WTC11 (cell line): ENCODE measurements at regions not wholly inside any gene's neighbourhood (a gene's known extent, or its start where the extent isn't known, plus 50 kb on each side); places are given as distances from the start of the nearest gene placed in this dataset.

Experiments
- ATAC-seq: fragments of 200-7000 bp; cut with Tn5 transposase; 2 replicates; pipeline ENCODE4 v1.10.0; 2021; ENCODE audit warnings: mild to moderate bottlenecking, moderate library complexity
- CTCF ChIA-PET: fragments of 300-600 bp; sonication (Branson Sonifier 250); formaldehyde crosslinking; loops from one replicate; lab custom pipeline; 2021; ENCODE audit warnings: antibody characterized with exemption; lab: Charles Lee
- POLR2A ChIA-PET: fragments of 350-600 bp; sonication (Branson Sonifier 250); formaldehyde crosslinking; loops from one replicate; lab custom pipeline; 2021; ENCODE audit warnings: antibody characterized with exemption; lab: Charles Lee
- DNase-seq: peaks from one replicate; pipeline ENCODE4 v3.0.0; 2021; ENCODE audit warnings: low spot score
- H3K27ac Mint-ChIP-seq: 2 replicates; pipeline ENCODE4 v1.8.0; 2021; ENCODE audit warnings: mixed read lengths
- H3K27me3 Mint-ChIP-seq: 2 replicates; pipeline ENCODE4 v1.8.0; 2021; ENCODE audit warnings: low read depth, mild to moderate bottlenecking, moderate library complexity, mixed read lengths
- H3K36me3 Mint-ChIP-seq: 2 replicates; pipeline ENCODE4 v1.8.0; 2021; ENCODE audit warnings: mixed read lengths
- H3K4me1 Mint-ChIP-seq: 2 replicates; pipeline ENCODE4 v1.8.0; 2022; ENCODE audit warnings: mixed read lengths
- H3K4me3 Mint-ChIP-seq: 2 replicates; pipeline ENCODE4 v1.8.0; 2021; ENCODE audit warnings: mild to moderate bottlenecking, moderate library complexity, mixed read lengths
- H3K9me3 Mint-ChIP-seq: 2 replicates; pipeline ENCODE4 v1.8.0; 2021; ENCODE audit warnings: mixed read lengths
- EMX1 ChIP-seq: fragments of 250-450 bp; sonication (Bioruptor Pico); IDR thresholded peaks from 2 replicates; pipeline ENCODE4 v1.8.0; 2021; ENCODE audit warnings: mild to moderate bottlenecking
- ESRRA ChIP-seq: sonication (generic); formaldehyde crosslinking; IDR thresholded peaks from 2 replicates; pipeline ENCODE4 v1.8.1; 2022; ENCODE audit warnings: mild to moderate bottlenecking, missing genetic modification reagents, borderline replicate concordance
- FOXJ3 ChIP-seq: sonication (generic); formaldehyde crosslinking; IDR thresholded peaks from 2 replicates; pipeline ENCODE4 v1.9.0; 2021; ENCODE audit warnings: missing genetic modification reagents, mild to moderate bottlenecking, borderline replicate concordance
- FOXK1 ChIP-seq: sonication (generic); formaldehyde crosslinking; IDR thresholded peaks from 2 replicates; pipeline ENCODE4 v1.8.0; 2022; ENCODE audit warnings: mild to moderate bottlenecking, moderate library complexity, missing genetic modification reagents
- FOXP1 ChIP-seq: sonication (generic); formaldehyde crosslinking; IDR thresholded peaks from 2 replicates; pipeline ENCODE4 v1.8.0; 2022; ENCODE audit warnings: missing genetic modification reagents, mild to moderate bottlenecking, moderate library complexity, borderline replicate concordance
- IRF2 ChIP-seq: sonication (generic); formaldehyde crosslinking; IDR thresholded peaks from 2 replicates; pipeline ENCODE4 v1.8.0; 2022; ENCODE audit warnings: low read depth, missing genetic modification reagents, borderline replicate concordance
- MXD4 ChIP-seq: fragments of 250-450 bp; sonication (Bioruptor Pico); IDR thresholded peaks from 2 replicates; pipeline ENCODE4 v1.8.0; 2021; ENCODE audit warnings: mild to moderate bottlenecking, moderate library complexity, borderline replicate concordance
- MYBL2 ChIP-seq: sonication (generic); formaldehyde crosslinking; IDR thresholded peaks from 2 replicates; pipeline ENCODE4 v1.8.1; 2023; ENCODE audit warnings: mild to moderate bottlenecking, moderate library complexity, missing genetic modification reagents
- NFATC4 ChIP-seq: fragments of 250-450 bp; sonication (Bioruptor Pico); IDR thresholded peaks from 2 replicates; pipeline ENCODE4 v1.9.0; 2021; ENCODE audit warnings: mild to moderate bottlenecking
- NFYB ChIP-seq: sonication (generic); formaldehyde crosslinking; conservative IDR thresholded peaks from 2 replicates; pipeline ENCODE4 v1.8.0; 2022; ENCODE audit warnings: low read depth, missing genetic modification reagents
- NR2C2 ChIP-seq: sonication (generic); formaldehyde crosslinking; IDR thresholded peaks from 2 replicates; pipeline ENCODE4 v1.8.0; 2022; ENCODE audit warnings: mild to moderate bottlenecking, missing genetic modification reagents
- NR3C1 ChIP-seq: sonication (generic); formaldehyde crosslinking; conservative IDR thresholded peaks from 2 replicates; pipeline ENCODE4 v1.8.1; 2023; ENCODE audit warnings: low read depth, mild to moderate bottlenecking, missing genetic modification reagents
- SMAD4 ChIP-seq: sonication (generic); formaldehyde crosslinking; IDR thresholded peaks from 2 replicates; pipeline ENCODE4 v1.8.0; 2022; ENCODE audit warnings: mild to moderate bottlenecking, missing genetic modification reagents
- SOX15 ChIP-seq: fragments of 250-450 bp; sonication (Bioruptor Pico); IDR thresholded peaks from 2 replicates; pipeline ENCODE4 v1.9.0; 2021; ENCODE audit warnings: mild to moderate bottlenecking
- TCF7 ChIP-seq: sonication (generic); formaldehyde crosslinking; IDR thresholded peaks from 2 replicates; pipeline ENCODE4 v1.8.0; 2022; ENCODE audit warnings: mild to moderate bottlenecking, low read depth, missing genetic modification reagents, moderate library complexity
- TEAD4 ChIP-seq: sonication (generic); formaldehyde crosslinking; IDR thresholded peaks from 2 replicates; pipeline ENCODE4 v1.8.0; 2022; ENCODE audit warnings: mild to moderate bottlenecking, missing genetic modification reagents
- ZBTB21 ChIP-seq: sonication (generic); formaldehyde crosslinking; IDR thresholded peaks from 2 replicates; pipeline ENCODE4 v1.8.1; 2023; ENCODE audit warnings: mild to moderate bottlenecking, missing genetic modification reagents, borderline replicate concordance
- ZNF138 ChIP-seq: sonication (generic); formaldehyde crosslinking; conservative IDR thresholded peaks from 2 replicates; pipeline ENCODE4 v1.8.1; 2022; ENCODE audit warnings: mild to moderate bottlenecking, moderate library complexity, missing genetic modification reagents
- ZNF263 ChIP-seq: sonication (generic); formaldehyde crosslinking; IDR thresholded peaks from 2 replicates; pipeline ENCODE4 v1.8.1; 2022; ENCODE audit warnings: low read depth, mild to moderate bottlenecking, moderate library complexity, missing genetic modification reagents
- ZNF396 ChIP-seq: fragments of 250-450 bp; sonication (Bioruptor Pico); IDR thresholded peaks from 2 replicates; pipeline ENCODE4 v1.8.0; 2021; ENCODE audit warnings: mild to moderate bottlenecking, moderate library complexity, borderline replicate concordance
- ZNF416 ChIP-seq: fragments of 250-450 bp; sonication (Bioruptor Pico); IDR thresholded peaks from 2 replicates; pipeline ENCODE4 v1.9.0; 2021; ENCODE audit warnings: mild to moderate bottlenecking, inconsistent platforms
- TF ChIP-seq, protein P1 (sequence below): sonication (generic); formaldehyde crosslinking; IDR thresholded peaks from 2 replicates; pipeline ENCODE4 v1.8.1; 2022; ENCODE audit warnings: low read depth, mild to moderate bottlenecking, moderate library complexity, missing genetic modification reagents, borderline replicate concordance
- TF ChIP-seq, protein P2 (sequence below): sonication (generic); formaldehyde crosslinking; IDR thresholded peaks from 2 replicates; pipeline ENCODE4 v1.8.0; 2023; ENCODE audit warnings: missing genetic modification reagents
- TF ChIP-seq, protein P3 (sequence below): sonication (generic); formaldehyde crosslinking; IDR thresholded peaks from 2 replicates; pipeline ENCODE4 v1.8.1; 2022; ENCODE audit warnings: mild to moderate bottlenecking, missing genetic modification reagents, moderate library complexity, borderline replicate concordance
- TF ChIP-seq, protein P4 (sequence below): sonication (generic); formaldehyde crosslinking; IDR thresholded peaks from 2 replicates; pipeline ENCODE4 v1.8.1; 2023; ENCODE audit warnings: mild to moderate bottlenecking, missing genetic modification reagents
- TF ChIP-seq, protein P5 (sequence below): sonication (generic); formaldehyde crosslinking; IDR thresholded peaks from 2 replicates; pipeline ENCODE4 v1.8.1; 2023; ENCODE audit warnings: mild to moderate bottlenecking, missing genetic modification reagents, moderate library complexity
- TF ChIP-seq, protein P6 (sequence below): sonication (generic); formaldehyde crosslinking; IDR thresholded peaks from 2 replicates; pipeline ENCODE4 v1.8.1; 2023; ENCODE audit warnings: mild to moderate bottlenecking, moderate library complexity, missing genetic modification reagents

DNA sequence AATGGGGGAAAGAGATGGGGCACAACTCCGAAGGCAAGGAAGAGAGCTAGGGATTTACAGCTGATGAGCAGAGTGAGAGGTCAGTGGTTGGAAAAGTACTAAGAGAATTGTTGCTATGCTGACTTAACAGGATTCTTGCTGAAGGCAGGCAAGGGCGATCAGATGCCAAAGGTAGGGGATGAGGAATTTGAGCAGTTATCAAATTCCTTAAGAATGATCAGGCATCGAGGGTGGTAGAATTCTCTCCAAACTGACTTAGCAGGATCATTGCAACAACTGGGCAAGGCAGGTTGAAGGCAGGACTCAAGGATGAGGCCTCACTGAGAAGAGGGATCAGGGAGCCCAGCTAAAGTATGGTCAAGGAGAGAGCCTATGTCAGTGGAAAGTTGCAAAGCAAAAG is 171.0 kb downstream of the HSD17B3 start:
- ATAC-seq, result no peak
- H3K36me3 Mint-ChIP-seq, result peaks cover 11% of the 10 kb centered on the region; the same call in 1 of the 2 replicates
- DNase-seq, result no peak
- TF ChIP-seq, protein P1, sequence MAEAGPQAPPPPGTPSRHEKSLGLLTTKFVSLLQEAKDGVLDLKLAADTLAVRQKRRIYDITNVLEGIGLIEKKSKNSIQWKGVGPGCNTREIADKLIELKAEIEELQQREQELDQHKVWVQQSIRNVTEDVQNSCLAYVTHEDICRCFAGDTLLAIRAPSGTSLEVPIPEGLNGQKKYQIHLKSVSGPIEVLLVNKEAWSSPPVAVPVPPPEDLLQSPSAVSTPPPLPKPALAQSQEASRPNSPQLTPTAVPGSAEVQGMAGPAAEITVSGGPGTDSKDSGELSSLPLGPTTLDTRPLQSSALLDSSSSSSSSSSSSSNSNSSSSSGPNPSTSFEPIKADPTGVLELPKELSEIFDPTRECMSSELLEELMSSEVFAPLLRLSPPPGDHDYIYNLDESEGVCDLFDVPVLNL (CRISPR knock-in tag), result no peak
- no peak for TF ChIP-seq SMAD4 (CRISPR knock-in tag)
- TF ChIP-seq ESRRA (CRISPR knock-in tag), result no peak
- TF ChIP-seq, protein P2, sequence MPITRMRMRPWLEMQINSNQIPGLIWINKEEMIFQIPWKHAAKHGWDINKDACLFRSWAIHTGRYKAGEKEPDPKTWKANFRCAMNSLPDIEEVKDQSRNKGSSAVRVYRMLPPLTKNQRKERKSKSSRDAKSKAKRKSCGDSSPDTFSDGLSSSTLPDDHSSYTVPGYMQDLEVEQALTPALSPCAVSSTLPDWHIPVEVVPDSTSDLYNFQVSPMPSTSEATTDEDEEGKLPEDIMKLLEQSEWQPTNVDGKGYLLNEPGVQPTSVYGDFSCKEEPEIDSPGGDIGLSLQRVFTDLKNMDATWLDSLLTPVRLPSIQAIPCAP (CRISPR knock-in tag), result no peak
- TF ChIP-seq, protein P3, sequence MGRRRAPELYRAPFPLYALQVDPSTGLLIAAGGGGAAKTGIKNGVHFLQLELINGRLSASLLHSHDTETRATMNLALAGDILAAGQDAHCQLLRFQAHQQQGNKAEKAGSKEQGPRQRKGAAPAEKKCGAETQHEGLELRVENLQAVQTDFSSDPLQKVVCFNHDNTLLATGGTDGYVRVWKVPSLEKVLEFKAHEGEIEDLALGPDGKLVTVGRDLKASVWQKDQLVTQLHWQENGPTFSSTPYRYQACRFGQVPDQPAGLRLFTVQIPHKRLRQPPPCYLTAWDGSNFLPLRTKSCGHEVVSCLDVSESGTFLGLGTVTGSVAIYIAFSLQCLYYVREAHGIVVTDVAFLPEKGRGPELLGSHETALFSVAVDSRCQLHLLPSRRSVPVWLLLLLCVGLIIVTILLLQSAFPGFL (CRISPR knock-in tag), result no peak
- TF ChIP-seq FOXK1 (CRISPR knock-in tag), result no peak
- TF ChIP-seq TCF7, result no peak
- no peak for TF ChIP-seq MXD4 (CRISPR knock-in tag)
- no peak for TF ChIP-seq NFYB (CRISPR knock-in tag)
- no peak for TF ChIP-seq FOXP1 (CRISPR knock-in tag)
- TF ChIP-seq, protein P4, sequence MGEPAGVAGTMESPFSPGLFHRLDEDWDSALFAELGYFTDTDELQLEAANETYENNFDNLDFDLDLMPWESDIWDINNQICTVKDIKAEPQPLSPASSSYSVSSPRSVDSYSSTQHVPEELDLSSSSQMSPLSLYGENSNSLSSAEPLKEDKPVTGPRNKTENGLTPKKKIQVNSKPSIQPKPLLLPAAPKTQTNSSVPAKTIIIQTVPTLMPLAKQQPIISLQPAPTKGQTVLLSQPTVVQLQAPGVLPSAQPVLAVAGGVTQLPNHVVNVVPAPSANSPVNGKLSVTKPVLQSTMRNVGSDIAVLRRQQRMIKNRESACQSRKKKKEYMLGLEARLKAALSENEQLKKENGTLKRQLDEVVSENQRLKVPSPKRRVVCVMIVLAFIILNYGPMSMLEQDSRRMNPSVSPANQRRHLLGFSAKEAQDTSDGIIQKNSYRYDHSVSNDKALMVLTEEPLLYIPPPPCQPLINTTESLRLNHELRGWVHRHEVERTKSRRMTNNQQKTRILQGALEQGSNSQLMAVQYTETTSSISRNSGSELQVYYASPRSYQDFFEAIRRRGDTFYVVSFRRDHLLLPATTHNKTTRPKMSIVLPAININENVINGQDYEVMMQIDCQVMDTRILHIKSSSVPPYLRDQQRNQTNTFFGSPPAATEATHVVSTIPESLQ (CRISPR knock-in tag), result no peak
- no peak for TF ChIP-seq ZBTB21 (CRISPR knock-in tag)
- no peak for TF ChIP-seq ZNF138
- TF ChIP-seq ZNF263 (CRISPR knock-in tag), result no peak
- no peak for TF ChIP-seq NR3C1 (CRISPR knock-in tag)
- no peak for TF ChIP-seq NFATC4 (CRISPR knock-in tag)
- TF ChIP-seq, protein P5, sequence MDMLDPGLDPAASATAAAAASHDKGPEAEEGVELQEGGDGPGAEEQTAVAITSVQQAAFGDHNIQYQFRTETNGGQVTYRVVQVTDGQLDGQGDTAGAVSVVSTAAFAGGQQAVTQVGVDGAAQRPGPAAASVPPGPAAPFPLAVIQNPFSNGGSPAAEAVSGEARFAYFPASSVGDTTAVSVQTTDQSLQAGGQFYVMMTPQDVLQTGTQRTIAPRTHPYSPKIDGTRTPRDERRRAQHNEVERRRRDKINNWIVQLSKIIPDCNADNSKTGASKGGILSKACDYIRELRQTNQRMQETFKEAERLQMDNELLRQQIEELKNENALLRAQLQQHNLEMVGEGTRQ, result no peak
- TF ChIP-seq MYBL2 (CRISPR knock-in tag), result no peak
- no peak for TF ChIP-seq NR2C2 (CRISPR knock-in tag)
- TF ChIP-seq IRF2, result no peak
- TF ChIP-seq, all 79 proteins: peak for 0
- POLR2A ChIA-PET, result no interaction called here
- CTCF ChIA-PET, result no interaction called here
- no peak overlapping the region for H3K27ac Mint-ChIP-seq
- H3K4me1 Mint-ChIP-seq, result peaks cover 51% of the 10 kb centered on the region
- H3K9me3 Mint-ChIP-seq, result peaks cover 13% of the 10 kb centered on the region
- H3K27me3 Mint-ChIP-seq, result peaks cover 23% of the 10 kb centered on the region
- no peak overlapping the region for H3K4me3 Mint-ChIP-seq

DNA sequence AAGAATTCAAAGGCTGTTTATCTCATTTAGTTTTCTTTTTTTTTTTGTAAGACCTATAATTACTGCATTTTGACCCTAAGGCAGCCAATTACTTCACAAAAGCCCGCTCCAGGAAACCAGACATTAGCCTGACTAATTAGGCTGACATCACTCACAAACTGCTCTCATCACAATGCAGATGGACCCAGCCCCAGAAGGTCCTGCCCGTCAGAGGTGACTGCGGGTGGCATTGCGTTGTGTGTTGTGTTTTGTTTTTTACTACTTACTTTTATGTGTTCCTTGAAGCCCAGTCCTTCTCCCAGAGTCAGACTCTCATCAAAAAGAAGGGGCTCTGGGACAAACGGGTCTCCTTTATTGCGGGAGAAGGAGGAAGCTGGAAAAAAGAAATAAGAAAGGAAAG is 172.2 kb downstream of the HSD17B3 start:
- CTCF ChIA-PET, result no interaction called here
- Mint-ChIP-seq H3K4me3 (peak overlapping the region; percentile 3; the same call in 1 of the 2 replicates), H3K27me3 (peaks cover 23% of the 10 kb centered on the region), H3K4me1 (peaks cover 53% of the 10 kb centered on the region), H3K27ac (peak overlapping the region; percentile 77; the same call in 1 of the 2 replicates), H3K36me3 (peaks cover 11% of the 10 kb centered on the region; the same call in 1 of the 2 replicates), H3K9me3 (peaks cover 13% of the 10 kb centered on the region)
- ATAC-seq, result peak; percentile 52
- POLR2A ChIA-PET, result no interaction called here
- peak; percentile 21 for DNase-seq
- TF ChIP-seq ZNF396 (CRISPR knock-in tag), result no peak
- no peak for TF ChIP-seq SOX15 (CRISPR knock-in tag)
- no peak for TF ChIP-seq EMX1
- no peak for TF ChIP-seq FOXJ3
- TF ChIP-seq, protein P6, sequence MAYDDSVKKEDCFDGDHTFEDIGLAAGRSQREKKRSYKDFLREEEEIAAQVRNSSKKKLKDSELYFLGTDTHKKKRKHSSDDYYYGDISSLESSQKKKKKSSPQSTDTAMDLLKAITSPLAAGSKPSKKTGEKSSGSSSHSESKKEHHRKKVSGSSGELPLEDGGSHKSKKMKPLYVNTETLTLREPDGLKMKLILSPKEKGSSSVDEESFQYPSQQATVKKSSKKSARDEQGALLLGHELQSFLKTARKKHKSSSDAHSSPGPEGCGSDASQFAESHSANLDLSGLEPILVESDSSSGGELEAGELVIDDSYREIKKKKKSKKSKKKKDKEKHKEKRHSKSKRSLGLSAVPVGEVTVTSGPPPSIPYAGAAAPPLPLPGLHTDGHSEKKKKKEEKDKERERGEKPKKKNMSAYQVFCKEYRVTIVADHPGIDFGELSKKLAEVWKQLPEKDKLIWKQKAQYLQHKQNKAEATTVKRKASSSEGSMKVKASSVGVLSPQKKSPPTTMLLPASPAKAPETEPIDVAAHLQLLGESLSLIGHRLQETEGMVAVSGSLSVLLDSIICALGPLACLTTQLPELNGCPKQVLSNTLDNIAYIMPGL (CRISPR knock-in tag), result no peak
- TF ChIP-seq TEAD4 (CRISPR knock-in tag), result no peak
- TF ChIP-seq ZBTB21 (CRISPR knock-in tag), result no peak
- no peak for TF ChIP-seq ZNF416 (CRISPR knock-in tag)
- TF ChIP-seq, protein P1 (CRISPR knock-in tag), result no peak
